ENCODE measurements at regions not wholly inside any gene's neighbourhood (a gene's known extent, or its start where the extent isn't known, plus 50 kb on each side); places are given as distances from the start of the nearest gene placed in this dataset.
"Not testable (repeated sequence)": the region's sequence is repeated elsewhere in the genome, so short reads cannot be mapped to it uniquely, and the experiment has no call there.

DNA sequence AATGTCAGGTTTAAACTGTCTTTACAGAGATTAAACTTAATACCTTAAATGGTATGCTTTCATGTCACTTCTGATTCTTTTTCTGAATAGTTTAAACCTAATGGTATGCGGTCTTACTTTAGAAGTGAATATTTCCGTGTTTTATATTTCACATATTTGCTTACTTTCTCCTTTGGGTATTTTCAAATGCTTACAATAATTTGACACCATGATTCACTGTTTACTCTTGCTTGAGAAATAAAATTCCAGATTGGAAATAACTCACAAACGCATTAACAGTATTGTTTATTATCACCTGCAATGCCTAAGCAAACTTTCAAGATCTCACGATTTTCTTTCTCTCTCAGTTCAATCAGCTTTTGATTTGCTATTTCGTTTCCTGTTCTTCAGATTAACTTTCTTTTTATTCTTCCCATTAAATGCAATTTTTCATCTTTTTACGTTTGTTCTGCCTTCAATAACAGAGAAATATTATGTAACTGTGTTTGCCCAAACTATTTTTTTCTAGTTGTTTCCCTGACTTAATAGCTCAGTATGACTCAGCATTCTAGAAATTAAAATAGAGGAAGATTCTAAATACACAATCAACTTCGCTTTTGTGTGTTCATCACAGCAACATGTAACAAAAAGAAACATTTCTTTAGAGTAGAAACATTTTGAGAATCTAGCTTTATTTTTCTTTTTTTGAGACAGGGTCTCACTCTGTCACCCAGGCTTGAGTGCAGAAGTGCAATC lies 955.5 kb upstream of the PRKX start:
- Mint-ChIP-seq H3K4me3 (no peak overlapping the region), H3K4me1 (no peaks in the 10 kb centered on the region), H3K27me3 (no peaks in the 10 kb centered on the region), H3K9me3 (peaks cover 3% of the 10 kb centered on the region), H3K36me3 (no peaks in the 10 kb centered on the region), H3K27ac (no peak overlapping the region)
- ATAC-seq (ENCODE audit: low read depth), result no peak
- DNase-seq (ENCODE audit: low spot score in 2 of 2), result no peak

DNA sequence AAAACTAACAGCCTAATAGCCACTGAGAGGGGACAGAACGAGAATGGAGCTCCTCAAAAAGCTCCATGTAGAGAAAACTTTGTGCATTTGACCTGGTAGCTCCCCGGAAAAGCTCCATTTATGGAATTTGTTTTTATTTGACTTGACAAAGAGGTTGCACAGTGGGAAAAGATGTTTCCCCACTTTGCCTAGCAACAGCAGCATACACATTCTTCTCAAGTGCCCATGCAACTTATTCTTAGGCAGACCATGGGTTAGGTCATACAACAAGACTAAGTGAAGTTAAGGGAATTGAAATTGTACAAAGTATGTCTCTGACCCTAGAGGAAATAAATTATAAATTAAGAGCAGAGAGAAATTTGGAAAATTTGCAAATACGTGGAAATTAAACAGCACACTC lies 949.6 kb upstream of the PRKX start:
- H3K27ac Mint-ChIP-seq, result no peak overlapping the region
- no peaks in the 10 kb centered on the region for H3K36me3 Mint-ChIP-seq
- no peak overlapping the region for H3K4me3 Mint-ChIP-seq
- H3K9me3 Mint-ChIP-seq, result peaks cover 1% of the 10 kb centered on the region
- DNase-seq (ENCODE audit: low spot score in 2 of 2) (no peak), ATAC-seq (ENCODE audit: low read depth) (no peak)
- no peaks in the 10 kb centered on the region for H3K27me3 Mint-ChIP-seq
- H3K4me1 Mint-ChIP-seq, result no peaks in the 10 kb centered on the region

DNA sequence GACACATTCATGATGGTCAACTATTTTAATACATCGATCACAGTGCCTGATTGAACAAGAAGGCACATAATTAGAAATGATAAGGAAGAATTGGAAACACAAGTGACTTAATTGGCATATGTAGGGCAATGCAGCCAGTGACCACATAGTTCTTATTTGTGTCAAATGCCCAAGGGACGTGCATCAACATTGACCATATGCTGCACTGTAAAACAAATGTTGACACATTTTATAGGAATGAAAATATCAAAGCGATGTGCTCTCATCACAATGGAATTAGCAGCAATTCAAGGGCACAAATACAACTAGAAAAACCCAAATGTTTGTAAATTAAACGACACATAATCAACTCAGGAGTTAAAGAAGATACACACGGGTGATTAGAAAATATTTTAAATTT lies 948.3 kb upstream of the PRKX start:
- Mint-ChIP-seq H3K4me3 (no peak overlapping the region), H3K27me3 (no peaks in the 10 kb centered on the region), H3K4me1 (no peaks in the 10 kb centered on the region), H3K27ac (no peak overlapping the region), H3K9me3 (no peaks in the 10 kb centered on the region), H3K36me3 (no peaks in the 10 kb centered on the region)
- ATAC-seq (ENCODE audit: low read depth) (no peak), DNase-seq (ENCODE audit: low spot score in 2 of 2) (no peak)

DNA sequence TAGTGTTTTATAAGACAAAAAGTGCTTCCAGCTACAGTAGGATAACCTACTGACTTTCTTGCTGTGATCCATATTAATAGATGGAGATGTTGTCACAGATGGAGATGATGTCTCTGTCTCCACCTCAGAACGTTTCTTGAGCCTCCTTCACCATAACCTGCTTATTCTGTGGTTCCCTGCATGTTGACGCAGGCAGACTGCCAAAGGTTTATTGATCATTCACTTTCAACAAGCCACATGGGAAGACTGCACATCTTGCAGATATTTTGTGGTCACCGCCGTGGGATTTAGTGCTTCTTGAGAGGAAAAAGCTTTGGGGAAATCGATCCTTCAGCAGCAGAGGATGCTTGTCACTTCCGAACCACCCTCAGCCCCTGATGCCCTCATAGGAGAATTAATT lies 943.0 kb upstream of the PRKX start:
- no peak for DNase-seq (ENCODE audit: low spot score in 2 of 2)

DNA sequence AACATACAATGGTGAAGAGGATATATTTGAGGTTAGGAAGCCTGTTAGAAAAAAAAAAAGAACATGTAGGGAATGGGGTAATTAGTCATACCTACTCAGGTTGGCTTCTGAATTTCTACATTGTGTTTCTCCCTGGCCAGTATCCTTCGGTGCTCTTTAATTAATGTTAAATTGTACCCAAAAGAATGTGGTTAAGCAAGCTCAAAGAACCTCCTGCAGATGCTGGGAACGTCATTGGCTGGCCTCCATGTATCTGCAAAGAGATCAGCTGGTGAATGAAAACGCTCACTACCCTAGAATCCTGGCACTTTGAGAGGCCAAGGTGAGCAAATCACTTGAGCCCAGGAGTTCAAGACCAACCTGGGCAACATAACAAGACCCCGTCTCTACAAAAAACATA lies 942.3 kb upstream of the PRKX start:
- no peaks in the 10 kb centered on the region for H3K27me3 Mint-ChIP-seq
- no peak overlapping the region for H3K27ac Mint-ChIP-seq
- H3K9me3 Mint-ChIP-seq, result peaks cover 2% of the 10 kb centered on the region
- no peak overlapping the region for H3K4me3 Mint-ChIP-seq
- DNase-seq (ENCODE audit: low spot score in 2 of 2), result no peak
- no peak for ATAC-seq (ENCODE audit: low read depth)
- H3K36me3 Mint-ChIP-seq, result peaks cover 1% of the 10 kb centered on the region
- H3K4me1 Mint-ChIP-seq, result no peaks in the 10 kb centered on the region

More for the DNA sequence above, 943.0 kb upstream of the PRKX start:
- no peaks in the 10 kb centered on the region for H3K27me3 Mint-ChIP-seq
- peaks cover 2% of the 10 kb centered on the region for H3K9me3 Mint-ChIP-seq
- no peaks in the 10 kb centered on the region for H3K4me1 Mint-ChIP-seq
- no peak overlapping the region for H3K27ac Mint-ChIP-seq
- H3K4me3 Mint-ChIP-seq, result no peak overlapping the region
- peaks cover 1% of the 10 kb centered on the region for H3K36me3 Mint-ChIP-seq
- no peak for ATAC-seq (ENCODE audit: low read depth)

GRCh38 chrX:4642114-4642513 lies 928.7 kb upstream of the PRKX start:
- ATAC-seq (ENCODE audit: low read depth) (no peak), DNase-seq (ENCODE audit: low spot score in 2 of 2) (no peak)
- Mint-ChIP-seq H3K9me3 (no peaks in the 10 kb centered on the region), H3K4me3 (no peak overlapping the region), H3K27me3 (no peaks in the 10 kb centered on the region), H3K36me3 (no peaks in the 10 kb centered on the region), H3K4me1 (no peaks in the 10 kb centered on the region), H3K27ac (no peak overlapping the region)

DNA sequence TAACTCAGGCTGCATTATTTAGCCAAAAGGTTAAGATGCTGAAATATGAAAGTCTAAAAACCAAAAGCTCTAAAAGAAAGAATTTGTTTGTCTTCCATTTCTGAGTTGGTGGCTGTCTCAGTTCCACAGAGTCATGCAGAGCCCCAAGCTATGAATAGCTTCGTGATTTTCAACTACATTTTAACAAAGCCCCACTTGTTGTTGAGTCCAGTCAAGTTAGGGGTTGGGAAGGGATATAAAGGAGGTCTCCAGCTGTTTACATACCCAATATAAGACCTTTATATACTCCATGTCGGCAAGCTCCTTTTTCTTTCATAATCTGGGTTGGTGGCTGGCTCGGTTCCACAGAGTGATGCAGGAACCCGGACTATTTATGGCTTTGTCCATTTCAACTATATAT lies 924.6 kb upstream of the PRKX start:
- Mint-ChIP-seq H3K4me3 (no peak overlapping the region), H3K4me1 (no peaks in the 10 kb centered on the region), H3K27me3 (no peaks in the 10 kb centered on the region), H3K9me3 (no peaks in the 10 kb centered on the region), H3K27ac (no peak overlapping the region), H3K36me3 (no peaks in the 10 kb centered on the region)
- DNase-seq (ENCODE audit: low spot score in 2 of 2) (no peak), ATAC-seq (ENCODE audit: low read depth) (no peak)

DNA sequence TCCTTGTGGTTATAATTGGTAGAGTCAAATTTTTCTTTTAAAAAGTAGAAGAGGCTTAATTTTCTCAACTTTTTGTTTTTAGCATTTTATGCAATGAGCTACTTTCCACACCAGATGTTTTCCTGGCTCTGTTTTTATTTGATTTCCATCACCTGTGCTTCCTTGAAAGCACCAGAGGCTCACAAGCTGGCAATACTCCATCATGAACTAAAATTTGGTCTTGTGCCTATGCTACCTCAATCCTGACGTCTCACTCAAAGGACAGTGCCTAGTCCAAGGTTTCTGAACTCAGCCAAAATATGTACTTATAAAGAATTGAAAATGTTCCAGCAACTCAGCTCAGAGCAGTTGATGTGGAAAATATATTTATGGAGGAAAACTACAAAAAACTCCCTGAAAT lies 914.0 kb upstream of the PRKX start:
- no peaks in the 10 kb centered on the region for H3K27me3 Mint-ChIP-seq
- no peak for DNase-seq (ENCODE audit: low spot score in 2 of 2)
- no peak overlapping the region for H3K27ac Mint-ChIP-seq
- no peak for ATAC-seq (ENCODE audit: low read depth)
- H3K36me3 Mint-ChIP-seq, result no peaks in the 10 kb centered on the region
- H3K9me3 Mint-ChIP-seq, result no peaks in the 10 kb centered on the region
- H3K4me1 Mint-ChIP-seq, result no peaks in the 10 kb centered on the region
- H3K4me3 Mint-ChIP-seq, result no peak overlapping the region

DNA sequence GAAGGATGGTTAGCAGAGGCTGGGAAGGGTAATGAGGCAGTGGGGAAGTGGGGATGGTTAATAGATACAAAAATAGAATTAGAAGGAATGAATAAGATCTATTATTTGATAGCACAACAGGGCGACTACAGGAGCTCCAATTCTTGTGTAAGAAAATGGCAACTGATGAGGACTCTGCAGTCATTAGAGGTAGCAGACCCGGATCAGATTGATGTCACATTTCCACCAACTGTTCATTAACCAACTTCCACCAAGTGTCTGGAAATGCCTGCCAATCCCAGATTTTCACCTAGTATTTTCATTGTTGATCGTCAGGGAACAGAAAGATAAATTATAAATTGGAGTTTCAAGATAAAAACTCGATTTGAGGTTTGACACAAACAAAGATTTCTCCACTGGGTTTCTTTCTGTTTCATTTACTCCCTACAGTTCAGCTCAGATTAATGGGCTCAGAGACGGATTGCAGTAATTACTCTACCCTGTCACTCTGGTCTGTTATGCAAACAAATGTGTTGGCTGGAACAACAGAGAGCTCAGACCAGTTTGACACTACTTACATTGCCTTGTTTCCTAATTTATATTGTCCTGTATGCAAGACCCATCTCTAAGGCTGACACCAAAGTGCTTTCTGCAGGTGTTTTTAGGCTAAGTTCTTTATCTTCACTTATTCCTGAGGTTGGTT lies 909.2 kb upstream of the PRKX start:
- DNase-seq (ENCODE audit: low spot score in 2 of 2) (no peak), ATAC-seq (ENCODE audit: low read depth) (no peak)
- Mint-ChIP-seq H3K27me3 (no peaks in the 10 kb centered on the region), H3K4me3 (no peak overlapping the region), H3K36me3 (no peaks in the 10 kb centered on the region), H3K27ac (no peak overlapping the region), H3K4me1 (no peaks in the 10 kb centered on the region), H3K9me3 (no peaks in the 10 kb centered on the region)

- not testable (repeated sequence) for DNase-seq (ENCODE audit: low spot score in 2 of 2); H3K36me3 Mint-ChIP-seq; H3K27ac Mint-ChIP-seq; H3K4me1 Mint-ChIP-seq; H3K4me3 Mint-ChIP-seq; H3K27me3 Mint-ChIP-seq; ATAC-seq (ENCODE audit: low read depth); H3K9me3 Mint-ChIP-seq
Measured at GRCh38 chrX:4613651-4614050, 900.2 kb upstream of the PRKX start.

GRCh38 chrX:4588893-4589292 lies 875.4 kb upstream of the PRKX start:
- Mint-ChIP-seq H3K27me3 (no peaks in the 10 kb centered on the region), H3K9me3 (peaks cover 7% of the 10 kb centered on the region), H3K27ac (no peak overlapping the region), H3K4me3 (no peak overlapping the region), H3K36me3 (no peaks in the 10 kb centered on the region), H3K4me1 (no peaks in the 10 kb centered on the region)
- ATAC-seq (ENCODE audit: low read depth) (no peak), DNase-seq (ENCODE audit: low spot score in 2 of 2) (no peak)

DNA sequence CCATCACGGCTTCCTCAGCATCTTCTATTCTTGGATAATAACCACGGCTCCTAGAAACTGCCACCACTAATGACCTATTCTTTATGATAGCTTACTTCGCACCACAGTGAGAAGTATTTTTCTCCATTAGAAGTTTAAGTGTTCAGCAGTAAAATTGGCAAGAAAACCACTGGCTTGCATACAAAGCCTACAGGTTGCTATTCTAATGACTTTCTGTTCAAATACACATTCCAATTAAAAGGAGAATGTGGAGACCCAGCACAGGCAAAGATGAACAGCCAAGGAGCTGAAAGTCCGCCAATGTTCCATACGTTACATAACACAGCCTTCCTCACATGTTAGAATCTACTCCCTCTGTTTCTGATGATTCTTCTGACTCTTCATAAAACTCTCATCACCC lies 875.0 kb upstream of the PRKX start:
- Mint-ChIP-seq H3K27ac (no peak overlapping the region), H3K36me3 (no peaks in the 10 kb centered on the region), H3K4me1 (no peaks in the 10 kb centered on the region), H3K27me3 (no peaks in the 10 kb centered on the region), H3K4me3 (no peak overlapping the region), H3K9me3 (peaks cover 7% of the 10 kb centered on the region)
- DNase-seq (ENCODE audit: low spot score in 2 of 2) (no peak), ATAC-seq (ENCODE audit: low read depth) (no peak)

DNA sequence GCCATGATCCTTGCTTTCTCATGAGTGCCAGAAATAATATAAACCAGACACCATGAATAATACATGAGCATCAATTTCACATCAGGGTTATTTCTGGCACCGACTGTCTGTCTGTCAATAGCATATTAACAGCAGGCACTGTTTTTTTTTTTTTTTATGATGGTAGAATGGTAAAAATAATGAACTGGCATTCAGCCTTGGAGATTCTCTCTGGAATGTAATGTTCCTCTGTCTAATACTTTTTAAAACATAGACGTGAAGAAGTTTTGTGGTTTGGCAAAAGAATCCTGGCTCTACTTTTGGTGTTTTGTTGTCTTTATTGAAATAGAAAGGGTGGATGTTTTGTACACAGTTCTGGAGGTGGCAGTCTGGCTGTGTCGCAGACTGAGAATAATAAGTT lies 874.6 kb upstream of the PRKX start:
- Mint-ChIP-seq H3K9me3 (peaks cover 7% of the 10 kb centered on the region), H3K36me3 (no peaks in the 10 kb centered on the region), H3K27me3 (no peaks in the 10 kb centered on the region), H3K4me1 (no peaks in the 10 kb centered on the region), H3K4me3 (no peak overlapping the region), H3K27ac (no peak overlapping the region)
- DNase-seq (ENCODE audit: low spot score in 2 of 2) (no peak), ATAC-seq (ENCODE audit: low read depth) (no peak)

DNA sequence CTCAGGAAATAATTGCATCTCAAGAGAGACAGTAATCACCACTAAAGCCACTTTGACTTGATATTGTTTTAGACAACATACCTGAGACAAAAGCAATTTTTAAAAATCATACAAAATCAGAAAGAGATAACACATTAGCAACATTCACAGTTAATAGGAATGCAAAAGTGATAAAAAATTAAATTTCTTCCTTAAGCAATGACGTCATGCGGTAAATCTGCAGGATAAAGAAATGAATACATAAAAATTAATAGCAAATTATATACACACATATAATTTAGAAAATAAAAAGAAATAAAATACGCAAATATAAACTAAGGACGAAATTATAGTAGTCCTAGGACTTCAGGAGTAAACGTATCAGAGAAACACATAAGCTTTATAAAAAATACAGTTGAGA lies 866.5 kb upstream of the PRKX start:
- Mint-ChIP-seq H3K4me3 (no peak overlapping the region), H3K4me1 (no peaks in the 10 kb centered on the region), H3K9me3 (peaks cover 4% of the 10 kb centered on the region), H3K27me3 (no peaks in the 10 kb centered on the region), H3K36me3 (no peaks in the 10 kb centered on the region), H3K27ac (no peak overlapping the region)
- ATAC-seq (ENCODE audit: low read depth), result no peak
- DNase-seq (ENCODE audit: low spot score in 2 of 2), result no peak

DNA sequence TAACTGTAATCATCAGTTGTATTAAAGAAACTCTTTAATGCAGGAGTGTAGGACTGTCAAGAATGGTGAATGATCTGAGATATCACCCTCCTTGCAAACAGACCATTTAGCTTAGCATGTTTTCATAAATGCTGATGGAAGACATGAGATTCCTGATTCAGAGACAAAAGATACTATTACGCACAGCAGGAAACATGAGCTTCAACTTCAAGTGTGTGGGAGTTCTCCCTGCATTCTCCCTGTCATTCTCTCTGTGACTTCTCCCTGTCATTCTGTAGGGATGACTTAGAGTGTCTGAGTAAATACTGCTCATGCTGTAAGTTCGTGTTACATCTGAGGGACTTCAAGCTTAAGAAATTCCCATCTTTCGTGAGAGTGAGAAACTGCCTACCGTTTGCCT lies 866.0 kb upstream of the PRKX start:
- no peak for ATAC-seq (ENCODE audit: low read depth)
- Mint-ChIP-seq H3K4me1 (no peaks in the 10 kb centered on the region), H3K36me3 (no peaks in the 10 kb centered on the region), H3K9me3 (no peaks in the 10 kb centered on the region), H3K4me3 (no peak overlapping the region), H3K27me3 (no peaks in the 10 kb centered on the region), H3K27ac (no peak overlapping the region)
- DNase-seq (ENCODE audit: low spot score in 2 of 2), result no peak
